CD14-positive monocyte (primary cell): ENCODE measurements at regions not wholly inside any gene's neighbourhood (a gene's known extent, or its start where the extent isn't known, plus 50 kb on each side); places are given as distances from the start of the nearest gene placed in this dataset.

Experiments used
- DNase-seq, 3 donors: peaks; one replicate each; pipeline ENCODE4 v3.0.0-alpha.2; 2011 to 2022
- H2AFZ ChIP-seq: 2 replicates; pipeline ENCODE4 v1.6.0; 2012; ENCODE audit warnings: mild to moderate bottlenecking, low read depth, low read length, inconsistent platforms; ENCODE audit not compliant: insufficient read depth, poor library complexity, severe bottlenecking
- H3K27ac ChIP-seq, 2 donors: 1 replicate in 1 of 2; 2 replicates in 1 of 2; pipeline ENCODE4 v1.5.1; 2012 to 2013; ENCODE audit warnings: low read length in 2 of 2, control low read depth in 1 of 2, inconsistent platforms in 1 of 2, low read depth in 1 of 2, mild to moderate bottlenecking in 1 of 2
- H3K27me3 ChIP-seq, 2 donors: one replicate each; pipeline versions ENCODE4 v1.6.0 to v1.6.1; 2011 to 2013; ENCODE audit warnings: low read length in 2 of 2; ENCODE audit not compliant: control insufficient read depth in 2 of 2, insufficient read depth in 2 of 2
- H3K36me3 ChIP-seq, 2 donors: replicated peaks in 1 of 2; 1 replicate in 1 of 2; 2 replicates in 1 of 2; pipeline versions ENCODE4 v1.5.1 to v1.6.1; 2012 to 2013; ENCODE audit warnings: low read length in 2 of 2, control low read depth in 1 of 2, inconsistent platforms in 1 of 2, mild to moderate bottlenecking in 1 of 2; ENCODE audit not compliant: insufficient read depth in 2 of 2, control insufficient read depth in 1 of 2
- H3K4me1 ChIP-seq, 2 donors: 1 replicate in 1 of 2; 2 replicates in 1 of 2; pipeline versions ENCODE4 v1.5.1 to v1.6.1; 2012 to 2013; ENCODE audit warnings: low read length in 2 of 2, control low read depth in 1 of 2, inconsistent platforms in 1 of 2, mild to moderate bottlenecking in 1 of 2, moderate library complexity in 1 of 2; ENCODE audit not compliant: insufficient read depth in 2 of 2, control insufficient read depth in 1 of 2
- H3K4me2 ChIP-seq: replicated peaks from 2 replicates; pipeline ENCODE3; 2012; ENCODE audit warnings: low read length, moderate library complexity, mild to moderate bottlenecking; ENCODE audit not compliant: poor library complexity, severe bottlenecking; ENCODE audit errors: extremely low read depth
- H3K4me3 ChIP-seq, 3 experiments: fragments of 200-600 bp in 1 of 3; sonication (generic) in 1 of 3; replicated peaks in 1 of 3; 1 replicate in 2 of 3; 2 replicates in 1 of 3; pipeline ENCODE4 v1.5.1; 2011 to 2013; ENCODE audit warnings: low read length in 3 of 3, mild to moderate bottlenecking in 3 of 3, control low read depth in 2 of 3, low read depth in 2 of 3, inconsistent platforms in 1 of 3, moderate library complexity in 1 of 3
- H3K79me2 ChIP-seq: 2 replicates; pipeline ENCODE4 v1.6.0; 2012; ENCODE audit warnings: mild to moderate bottlenecking, control low read depth, inconsistent platforms, low read length, moderate library complexity; ENCODE audit not compliant: insufficient read depth
- H3K9ac ChIP-seq: 2 replicates; pipeline ENCODE4 v1.6.0; 2017; ENCODE audit warnings: low read length, mild to moderate bottlenecking; ENCODE audit not compliant: insufficient read depth, poor library complexity, severe bottlenecking
- H3K9me3 ChIP-seq, 2 donors: replicated peaks in 1 of 2; 1 replicate in 1 of 2; 2 replicates in 1 of 2; pipeline versions ENCODE4 v1.5.1 to v1.6.1; 2012 to 2013; ENCODE audit warnings: low read length in 2 of 2, control low read depth in 1 of 2; ENCODE audit not compliant: control insufficient read depth in 1 of 2, insufficient read depth in 1 of 2
- H4K20me1 ChIP-seq: 2 replicates; pipeline ENCODE4 v1.6.0; 2012; ENCODE audit warnings: mild to moderate bottlenecking, low read length, control low read depth, moderate library complexity; ENCODE audit not compliant: insufficient read depth
- H3K27ac Mint-ChIP-seq, 7 donors: one replicate each; pipeline ENCODE4 v1.8.0; 2020; ENCODE audit warnings: mild to moderate bottlenecking in 7 of 7, mixed read lengths in 7 of 7, moderate library complexity in 6 of 7, inconsistent platforms in 2 of 7
- H3K27me3 Mint-ChIP-seq, 3 donors: one replicate each; pipeline ENCODE4 v1.8.0; 2021 to 2022; ENCODE audit warnings: low read depth in 3 of 3, mild to moderate bottlenecking in 3 of 3, mixed read lengths in 3 of 3, moderate library complexity in 3 of 3, inconsistent platforms in 1 of 3
- H3K36me3 Mint-ChIP-seq, 2 donors: one replicate each; pipeline ENCODE4 v1.8.0; 2020; ENCODE audit warnings: mixed read lengths in 2 of 2, inconsistent platforms in 1 of 2, mild to moderate bottlenecking in 1 of 2
- H3K4me1 Mint-ChIP-seq: one replicate; pipeline ENCODE4 v1.8.0; 2020; ENCODE audit warnings: mild to moderate bottlenecking, mixed read lengths
- H3K4me3 Mint-ChIP-seq, 2 donors: one replicate each; pipeline ENCODE4 v1.8.0; 2020; ENCODE audit warnings: mild to moderate bottlenecking in 2 of 2, mixed read lengths in 2 of 2, moderate library complexity in 1 of 2
- H3K9me3 Mint-ChIP-seq, 7 donors: one replicate each; pipeline ENCODE4 v1.8.0; 2020 to 2022; ENCODE audit warnings: mixed read lengths in 7 of 7, mild to moderate bottlenecking in 6 of 7, moderate library complexity in 6 of 7, inconsistent platforms in 2 of 7
- CTCF ChIP-seq: fragments of 200-600 bp; IDR thresholded peaks from one replicate; pipeline ENCODE4 v1.8.0; 2022; ENCODE audit warnings: antibody characterized with exemption, mild to moderate bottlenecking
- WGBS: methylation state at CpG from one replicate; pipeline ENCODE4 v1.1.5; 2013; ENCODE audit warnings: missing lambda C conversion rate; ENCODE audit not compliant: insufficient coverage; 5-methylcytosine and 5-hydroxymethylcytosine counted together
- intact Hi-C, 2 donors: fragments of 100-400 bp; cut with micrococcal nuclease; formaldehyde crosslinking; loops; one replicate each; pipeline versions ENCODE4 v1.15.0 to v1.15.1; 2023

DNA sequence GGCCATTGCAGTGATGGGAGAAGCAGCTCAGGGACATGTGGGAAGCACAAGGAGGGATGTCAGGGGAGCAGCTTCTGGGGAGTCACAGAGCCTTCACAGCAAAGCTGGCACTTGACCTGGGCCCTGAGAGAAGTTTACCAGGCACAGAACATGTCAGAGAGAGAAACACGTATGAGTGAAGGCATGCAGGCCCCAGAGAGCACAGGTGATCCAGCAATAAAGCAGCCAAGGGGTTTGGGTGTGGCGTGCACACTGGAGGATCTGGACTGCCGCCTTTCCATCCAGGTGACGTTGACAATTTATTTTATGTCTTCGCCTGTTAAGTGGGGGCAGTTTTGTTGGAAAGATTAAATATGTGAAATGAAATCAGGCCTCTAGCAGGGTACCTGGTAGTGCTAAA lies 252.6 kb upstream of the COBL start:
- Histone ChIP-seq H3K4me2 (no peak overlapping the region), H3K9me3 (peaks cover 25 to 35% of the 10 kb centered on the region in 2 donors), H2AFZ (no peak overlapping the region), H3K27me3 (no peaks in the 10 kb centered on the region), H3K27ac (no peak overlapping the region), H3K4me1 (no peaks in the 10 kb centered on the region), H3K79me2 (no peaks in the 10 kb centered on the region), H4K20me1 (no peaks in the 10 kb centered on the region), H3K36me3 (no peaks in the 10 kb centered on the region), H3K9ac (no peak overlapping the region), H3K4me3 (no peak overlapping the region)
- no peak for DNase-seq
- 89% methylated on average over 4 of the region's 5 CpGs for WGBS
- Mint-ChIP-seq H3K27ac (no peak overlapping the region), H3K36me3 (no peaks in the 10 kb centered on the region), H3K27me3 (no peaks in the 10 kb centered on the region), H3K4me1 (no peaks in the 10 kb centered on the region), H3K9me3 (peaks cover 10 to 30% (median 17%) of the 10 kb centered on the region in 7 donors), H3K4me3 (no peak overlapping the region)
- intact Hi-C loops, result no loop called here
- TF ChIP-seq CTCF, result no peak

GRCh38 chr7:51551070-51551469 lies 234.5 kb upstream of the COBL start:
- H3K27ac Mint-ChIP-seq, result peak overlapping the region in 1 of 7 donors; percentile 26
- no peak for TF ChIP-seq CTCF
- Histone ChIP-seq H3K4me3 (no peak overlapping the region), H3K79me2 (no peaks in the 10 kb centered on the region), H3K27ac (no peak overlapping the region), H3K9me3 (peaks cover 12 to 27% of the 10 kb centered on the region in 2 donors), H3K36me3 (no peaks in the 10 kb centered on the region), H3K4me1 (no peaks in the 10 kb centered on the region), H3K9ac (no peak overlapping the region), H2AFZ (no peak overlapping the region), H4K20me1 (no peaks in the 10 kb centered on the region), H3K27me3 (no peaks in the 10 kb centered on the region), H3K4me2 (no peak overlapping the region)
- H3K9me3 Mint-ChIP-seq, result peaks cover 11 to 26% (median 16%) of the 10 kb centered on the region in 7 donors
- no peak for DNase-seq
- H3K36me3 Mint-ChIP-seq, result no peaks in the 10 kb centered on the region
- no peaks in the 10 kb centered on the region for H3K4me1 Mint-ChIP-seq
- no peak overlapping the region for H3K4me3 Mint-ChIP-seq
- H3K27me3 Mint-ChIP-seq, result no peaks in the 10 kb centered on the region
- intact Hi-C loops, result no loop called here
- WGBS, result 88% methylated on average over 4 of the region's 4 CpGs
